Hepatic stellate cell (primary cell): ENCODE measurements at regions not wholly inside any gene's neighbourhood (a gene's known extent, or its start where the extent isn't known, plus 50 kb on each side); places are given as distances from the start of the nearest gene placed in this dataset.

Experiments used
- DNase-seq: peaks from one replicate; pipeline ENCODE4 v3.0.0; 2011; ENCODE audit warnings: low spot score

GRCh38 chr4:148747721-148748268 is 305.6 kb upstream of the NR3C2 start:
- DNase-seq: no peak

- no peak for DNase-seq
Measured at GRCh38 chr4:148740701-148741100, 298.5 kb upstream of the NR3C2 start.

GRCh38 chr4:148737061-148737770 is 295.0 kb upstream of the NR3C2 start:
- no peak for DNase-seq

GRCh38 chr4:148735432-148736155 is 293.4 kb upstream of the NR3C2 start:
- DNase-seq: no peak

- DNase-seq: no peak
Measured at GRCh38 chr4:148730766-148731165, 288.6 kb upstream of the NR3C2 start.

- no peak for DNase-seq
Measured at GRCh38 chr4:148730082-148730640, 287.9 kb upstream of the NR3C2 start.

GRCh38 chr4:148717988-148718387 is 275.8 kb upstream of the NR3C2 start:
- no peak for DNase-seq

GRCh38 chr4:148716431-148717052 is 274.3 kb upstream of the NR3C2 start:
- DNase-seq: no peak

GRCh38 chr4:148704291-148704690 is 262.1 kb upstream of the NR3C2 start:
- DNase-seq: no peak

- DNase-seq: no peak
Measured at GRCh38 chr4:148694702-148695101, 252.5 kb upstream of the NR3C2 start.

GRCh38 chr4:148693913-148694649 is 251.9 kb upstream of the NR3C2 start:
- DNase-seq: no peak

- DNase-seq: no peak
Measured at GRCh38 chr4:148692242-148692641, 250.0 kb upstream of the NR3C2 start.

- DNase-seq: no peak
Measured at GRCh38 chr4:148686449-148686848, 244.2 kb upstream of the NR3C2 start.

GRCh38 chr4:148684638-148685037 is 242.4 kb upstream of the NR3C2 start:
- DNase-seq: no peak

- no peak for DNase-seq
Measured at GRCh38 chr4:148680884-148681283, 238.7 kb upstream of the NR3C2 start.

- DNase-seq: no peak
Measured at GRCh38 chr4:148676344-148676743, 234.1 kb upstream of the NR3C2 start.

GRCh38 chr4:148674876-148675275 is 232.7 kb upstream of the NR3C2 start:
- no peak for DNase-seq

GRCh38 chr4:148664636-148665035 is 222.4 kb upstream of the NR3C2 start:
- no peak for DNase-seq

GRCh38 chr4:148654131-148654530 is 211.9 kb upstream of the NR3C2 start:
- DNase-seq: no peak

GRCh38 chr4:148653681-148654080 is 211.5 kb upstream of the NR3C2 start:
- DNase-seq: no peak

GRCh38 chr4:148651991-148652390 is 209.8 kb upstream of the NR3C2 start:
- DNase-seq: no peak
